Ureter (tissue), 1 donor: ENCODE measurements at regions not wholly inside any gene's neighbourhood (a gene's known extent, or its start where the extent isn't known, plus 50 kb on each side); places are given as distances from the start of the nearest gene placed in this dataset.
"Not testable (repeated sequence)": the region's sequence is repeated elsewhere in the genome, so short reads cannot be mapped to it uniquely, and the experiment has no call there.

Experiments used
- DNase-seq: peaks from one replicate; pipeline ENCODE4 v3.0.0-alpha.2; 2020; ENCODE audit warnings: low spot score
- donor health status: DM: yes; HTN: yes; CAD: no.

DNA sequence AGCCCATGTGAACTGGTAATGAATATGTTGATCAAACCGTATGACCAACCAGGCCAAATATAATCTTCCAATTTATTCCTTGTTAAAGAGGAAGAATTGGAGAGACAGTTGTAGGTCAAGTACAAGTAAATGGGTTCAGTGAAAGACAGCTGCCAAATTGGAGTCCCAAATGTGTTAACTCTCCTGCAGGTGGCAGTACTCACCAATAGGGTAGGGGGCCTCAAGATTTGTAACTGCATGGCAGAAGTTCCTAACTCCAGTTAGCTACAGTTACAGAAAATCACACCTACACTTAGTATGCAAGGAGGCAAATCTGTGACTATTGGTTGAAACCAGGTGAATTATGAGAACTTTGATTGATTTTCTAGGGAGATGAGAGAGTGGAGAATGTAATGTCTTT, 278.0 kb downstream of the ZBBX start:
- no peak for DNase-seq

DNA sequence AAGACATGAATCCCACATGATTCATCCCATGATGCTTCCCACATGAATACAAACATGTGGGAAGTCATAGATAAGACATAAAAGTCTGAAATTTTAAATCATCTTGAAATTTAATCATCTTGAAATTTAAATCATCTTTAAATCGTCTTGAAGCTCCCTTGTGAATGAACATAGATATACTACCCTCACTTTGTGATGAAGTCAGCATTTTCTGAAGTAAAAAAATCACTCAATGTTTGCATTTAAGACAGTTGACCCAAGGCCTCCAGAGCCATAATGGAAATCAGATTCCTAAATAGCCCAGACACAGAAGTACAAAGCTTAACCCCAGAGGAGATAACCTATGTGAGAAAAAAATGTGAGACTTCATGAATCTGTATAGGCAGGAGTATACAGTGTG, 279.4 kb downstream of the ZBBX start:
- no peak for DNase-seq

DNA sequence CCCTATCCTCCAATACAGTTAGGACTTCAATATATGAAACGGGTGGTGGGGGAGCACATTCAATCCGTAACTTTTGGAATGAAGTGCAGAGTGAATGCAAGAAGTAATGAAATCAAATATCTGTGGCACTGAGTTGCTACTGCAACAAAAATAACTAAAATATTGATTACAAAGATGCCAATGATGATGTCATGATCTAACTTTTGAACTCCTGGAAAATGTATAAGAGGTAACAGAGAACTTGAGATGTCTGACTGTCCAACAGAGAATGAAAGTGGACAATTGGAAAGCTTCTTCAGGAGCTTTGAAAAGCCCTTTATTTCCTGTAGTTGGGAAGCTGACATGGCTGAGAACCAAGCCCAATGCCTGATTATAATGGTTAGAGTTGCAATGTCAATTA, 279.9 kb downstream of the ZBBX start:
- no peak for DNase-seq

DNA sequence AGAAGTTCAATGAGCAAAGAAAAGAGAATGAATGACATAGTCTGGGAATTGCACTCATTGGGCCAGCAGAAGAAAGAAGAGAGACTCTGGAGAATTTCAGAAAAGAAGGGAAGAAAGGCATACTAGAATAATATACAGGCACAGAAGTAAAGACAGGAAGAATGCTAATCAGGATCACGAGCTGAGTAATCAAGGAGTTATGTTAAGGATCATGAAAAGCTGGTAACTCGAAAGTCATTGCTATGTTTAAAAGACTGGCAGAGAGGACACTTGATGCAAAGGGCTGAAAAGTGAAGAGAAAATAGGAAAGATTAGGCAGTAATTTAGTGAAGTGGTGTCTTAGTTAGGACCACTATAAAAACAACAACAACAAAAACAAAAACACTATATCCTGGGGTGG, 284.1 kb downstream of the ZBBX start:
- no peak for DNase-seq

DNA sequence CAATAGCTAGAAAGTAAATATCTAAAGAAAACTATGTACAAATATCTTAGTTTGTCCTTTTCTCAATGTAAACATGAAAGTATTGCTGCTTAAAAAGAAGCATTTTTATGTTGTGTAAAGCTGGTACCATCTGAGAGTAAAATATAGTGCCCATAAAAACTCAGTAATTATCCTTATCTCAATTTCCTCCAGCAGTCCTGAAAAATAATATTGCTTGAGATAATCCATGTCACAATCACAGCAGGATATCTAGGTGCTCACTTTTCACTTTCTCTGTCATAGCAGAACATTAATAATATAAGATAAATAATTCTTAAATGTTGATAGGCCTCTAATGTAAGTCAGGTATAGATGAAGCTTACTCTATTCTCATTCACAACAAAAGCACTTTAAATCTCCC, 285.5 kb downstream of the ZBBX start:
- no peak for DNase-seq

DNA sequence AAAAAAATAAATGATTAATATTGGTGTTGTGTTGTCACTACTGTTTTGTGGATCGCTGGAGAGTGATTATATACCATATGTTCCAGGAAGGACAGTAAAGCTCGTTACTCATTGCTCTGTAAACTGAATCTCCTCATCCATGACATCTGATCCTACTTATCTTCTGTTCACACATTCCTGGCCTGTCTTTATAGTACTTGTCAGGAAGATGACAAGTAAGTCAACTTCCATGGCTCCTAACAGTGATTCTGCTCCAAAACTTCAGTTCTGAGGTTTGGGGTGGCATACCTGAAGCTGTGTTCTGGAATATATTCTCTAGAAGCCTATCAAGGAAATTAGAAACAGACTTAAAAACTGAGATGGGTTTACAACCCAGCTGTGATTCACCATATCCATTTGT, 288.9 kb downstream of the ZBBX start:
- no peak for DNase-seq

DNA sequence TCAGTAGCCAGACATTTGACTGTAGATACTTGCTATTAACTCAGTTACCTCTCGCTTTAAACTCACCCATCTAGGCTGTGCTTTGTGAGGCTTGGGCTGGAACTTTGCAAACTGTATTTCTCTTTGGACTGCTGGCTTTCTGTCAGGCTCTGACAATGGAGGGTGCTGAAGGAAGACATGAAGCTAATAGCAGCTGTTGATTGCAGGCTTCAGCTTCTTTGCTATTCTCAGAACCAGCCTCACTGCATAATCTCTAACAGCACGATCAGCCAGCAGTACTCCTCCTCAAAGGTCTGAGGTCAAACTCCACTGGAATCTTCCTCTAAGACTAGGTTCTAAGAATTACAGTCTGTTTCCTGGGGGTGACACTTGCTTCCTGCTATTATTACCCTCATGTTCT, 295.6 kb downstream of the ZBBX start:
- no peak for DNase-seq

DNA sequence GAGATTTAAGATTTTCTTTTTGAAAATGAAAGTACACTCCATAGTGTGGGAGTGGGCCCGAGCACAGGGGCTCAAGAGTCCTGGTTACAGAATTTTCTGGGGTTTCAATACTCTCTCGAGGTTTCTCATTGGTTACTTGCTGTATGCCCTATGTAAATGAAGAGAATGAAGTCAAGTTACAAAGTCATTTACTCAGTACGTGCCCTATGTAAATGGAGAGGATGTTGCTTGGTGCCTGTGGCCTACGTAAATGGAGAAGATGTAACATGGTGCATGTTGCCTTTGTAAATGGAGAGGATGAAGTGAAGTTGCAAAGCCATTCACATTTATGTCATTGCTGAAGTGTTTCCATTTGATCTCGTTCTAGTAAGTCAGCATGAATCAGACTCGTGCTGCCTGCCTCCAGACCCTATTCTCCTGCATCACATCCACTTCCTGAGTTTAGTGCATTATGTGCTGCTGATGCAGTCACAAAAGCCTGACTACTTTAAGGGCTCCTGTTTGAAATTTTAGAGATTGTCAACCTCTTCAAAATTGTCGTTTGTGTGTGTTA, 302.0 kb downstream of the ZBBX start:
- DNase-seq = no peak

DNA sequence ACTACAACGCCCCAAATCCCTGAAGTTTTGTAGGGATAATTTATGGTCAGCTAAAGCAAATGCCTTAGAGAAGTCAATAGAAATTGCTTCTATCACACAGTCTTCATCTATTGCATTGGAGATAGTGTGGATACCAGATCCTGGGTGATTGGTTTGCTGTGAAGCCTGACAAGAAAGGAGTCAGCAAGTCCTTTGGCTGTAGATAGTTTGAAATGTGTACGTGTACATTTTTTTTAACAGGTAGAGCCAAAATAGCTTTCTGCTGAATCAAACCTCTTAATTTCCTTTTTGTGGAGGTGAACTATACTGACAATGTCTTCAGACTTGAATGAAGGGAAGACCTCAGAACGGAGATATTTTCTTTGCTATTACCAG, 312.3 kb downstream of the ZBBX start:
- DNase-seq = no peak

DNA sequence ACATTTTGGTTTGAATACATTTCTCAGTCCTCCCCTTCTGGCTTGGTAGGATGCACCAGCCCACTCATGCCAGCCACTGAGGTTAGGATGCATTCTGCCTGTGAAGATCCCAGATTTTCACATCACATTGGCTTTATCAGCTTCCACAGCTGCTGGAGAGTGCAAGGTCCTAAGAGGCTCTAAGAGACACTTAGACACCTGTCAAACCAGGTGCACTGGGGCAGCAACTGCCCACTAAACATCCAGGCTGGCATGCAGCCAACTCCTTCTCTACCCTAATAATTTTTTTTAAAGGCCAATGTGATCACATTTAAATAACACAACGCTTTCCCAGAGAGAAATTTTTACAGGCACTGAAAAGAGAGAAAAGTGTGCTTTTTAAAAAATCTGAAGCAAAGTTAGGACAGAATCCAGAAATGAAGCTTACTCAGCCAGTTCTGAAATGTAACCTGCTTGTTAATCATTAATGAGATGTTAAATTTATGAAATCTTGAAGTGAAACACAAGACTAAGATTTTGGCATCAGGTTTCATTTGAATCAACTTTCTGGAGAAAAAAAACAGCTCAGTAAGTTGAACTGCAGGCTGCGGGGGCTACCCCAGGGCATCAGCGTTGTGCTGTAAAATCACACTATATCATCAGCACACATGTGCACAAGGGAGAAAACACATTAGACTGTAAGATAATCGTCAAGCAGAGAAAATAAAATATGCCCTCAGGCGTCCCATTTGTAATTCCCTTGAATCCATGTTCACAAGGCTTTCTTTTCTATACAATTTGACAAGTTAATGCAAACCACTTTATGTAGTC, 312.9 kb downstream of the ZBBX start:
- no peak for DNase-seq

DNA sequence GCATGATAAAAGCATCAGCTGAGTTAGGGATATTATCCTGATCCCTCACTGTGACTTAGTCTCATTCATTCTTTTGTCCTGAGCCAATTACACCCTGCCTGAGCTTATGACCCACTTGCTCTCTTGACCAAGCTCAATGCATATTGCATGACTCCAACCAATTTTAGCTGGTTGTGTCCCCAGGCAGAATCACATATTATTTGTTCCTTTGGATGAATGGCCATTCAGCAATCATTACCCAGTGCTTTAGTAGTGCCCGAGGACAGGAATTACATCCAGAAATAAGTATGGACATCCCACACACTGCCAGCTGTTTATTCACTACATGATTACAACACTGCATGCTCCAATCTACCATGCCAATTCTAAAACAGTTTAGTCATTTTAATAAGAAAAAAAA, 322.5 kb downstream of the ZBBX start:
- no peak for DNase-seq

DNA sequence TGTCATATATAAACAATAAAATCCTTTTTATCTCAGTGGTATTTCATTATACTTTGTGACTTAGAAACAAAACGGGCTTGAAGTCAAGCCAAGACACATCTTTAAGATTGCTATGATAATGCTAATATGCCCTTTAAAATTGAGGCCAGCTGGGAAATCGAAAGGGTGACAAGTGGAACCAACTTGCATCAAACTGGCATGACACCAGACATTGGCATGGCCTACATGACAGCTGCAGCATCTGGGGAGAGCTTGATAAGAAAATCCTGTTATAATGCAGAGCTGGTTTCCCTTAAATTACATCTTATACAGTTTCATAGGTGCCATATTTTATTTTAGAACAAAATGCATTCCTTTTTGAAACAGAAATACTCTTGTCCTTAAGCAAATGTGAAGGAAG, 325.2 kb downstream of the ZBBX start:
- no peak for DNase-seq

DNA sequence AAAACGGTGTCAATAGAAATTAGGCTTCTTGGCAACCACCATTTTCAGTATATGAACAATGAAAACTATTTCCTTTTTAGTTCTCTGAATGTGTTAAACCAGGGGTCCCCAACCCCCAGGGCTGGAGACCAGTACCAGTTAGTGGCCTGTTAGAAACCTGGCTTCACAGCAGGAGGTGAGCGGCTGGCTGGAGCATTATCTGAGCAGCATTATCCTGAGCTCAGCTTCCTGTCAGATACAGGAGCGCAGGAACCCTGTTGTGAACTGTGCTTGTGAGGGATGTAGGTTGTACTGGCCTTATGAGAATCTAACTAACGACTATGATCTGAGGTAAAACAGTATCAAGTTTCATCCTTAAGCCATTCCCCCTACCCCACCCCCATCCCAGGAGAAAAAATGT, 328.7 kb downstream of the ZBBX start:
- no peak for DNase-seq

DNA sequence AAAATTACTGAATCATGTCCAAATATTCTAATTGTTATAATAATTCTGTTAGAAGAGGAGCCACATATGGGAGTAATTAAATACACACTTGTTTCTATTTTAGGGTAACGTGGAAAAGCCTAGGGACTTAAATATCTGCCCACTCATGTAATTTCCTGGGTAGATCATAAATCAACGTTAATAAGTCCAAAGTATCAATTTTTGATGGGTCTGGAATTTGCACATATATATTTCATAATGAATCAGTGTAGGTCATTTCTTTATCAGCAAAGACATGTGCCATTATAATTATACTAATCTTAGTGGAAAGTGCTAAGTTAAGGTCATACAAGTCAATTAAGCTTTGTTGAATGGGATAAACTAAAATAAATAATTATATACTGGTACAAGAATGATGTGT, 346.2 kb downstream of the ZBBX start:
- no peak for DNase-seq

DNA sequence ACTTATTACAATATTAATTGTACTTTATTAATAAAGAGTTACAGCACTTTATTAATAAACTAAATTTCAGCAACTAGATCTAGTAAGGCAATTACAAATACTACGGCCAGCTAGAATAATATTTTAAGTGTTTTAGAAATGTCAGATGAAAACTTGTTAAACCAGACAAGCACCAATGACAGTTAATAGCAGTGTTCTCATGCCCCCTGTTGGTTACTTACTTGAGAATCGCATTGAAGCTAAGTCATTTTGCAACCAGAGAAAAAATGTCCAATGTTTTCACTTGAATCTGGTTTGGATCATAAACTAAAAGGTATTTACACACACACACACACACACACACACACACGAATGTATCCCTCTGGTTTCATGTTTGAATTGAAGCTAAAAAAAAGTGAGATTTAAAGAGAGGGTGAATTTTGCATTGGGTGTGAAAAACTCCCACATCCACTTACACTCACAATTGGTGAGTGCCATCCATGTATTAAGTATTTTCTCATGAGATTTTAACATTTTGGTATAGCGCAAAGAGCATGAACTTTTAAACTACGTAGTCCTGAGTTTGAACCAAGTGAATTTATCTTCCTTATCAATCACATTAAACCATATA, 347.7 kb downstream of the ZBBX start:
- no peak for DNase-seq

DNA sequence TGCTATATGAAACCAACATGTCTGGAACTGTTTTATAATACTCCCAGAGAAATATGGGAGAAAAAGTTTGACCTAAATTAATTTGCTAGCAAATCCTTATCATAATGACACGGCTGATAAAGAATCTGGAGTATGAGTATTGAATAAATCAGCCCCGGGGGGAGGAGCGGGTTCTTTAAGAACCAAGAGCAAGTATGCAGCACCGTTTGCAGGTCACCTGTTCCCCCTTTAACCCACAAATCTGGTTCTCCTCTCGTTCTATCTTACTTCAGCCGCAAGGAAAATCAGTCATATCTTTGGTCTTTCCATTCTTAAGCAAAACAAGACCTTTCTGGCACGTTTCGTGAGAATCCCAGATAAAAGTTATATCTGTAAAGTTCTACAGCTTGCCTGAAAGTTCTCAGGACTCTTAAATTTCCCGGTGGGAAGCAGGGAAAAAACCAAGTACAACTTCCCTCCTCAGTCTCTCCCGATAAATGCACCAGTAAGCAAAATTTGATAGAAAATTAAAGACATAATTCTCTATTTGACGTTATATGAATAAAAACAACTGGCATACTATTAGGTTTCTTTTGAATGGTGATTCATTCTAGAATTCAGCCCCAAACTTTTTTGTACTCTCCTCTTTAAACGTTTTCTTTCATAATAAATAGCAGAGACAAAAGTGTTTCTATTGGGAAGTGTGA, 348.6 kb downstream of the ZBBX start:
- DNase-seq = no peak

DNA sequence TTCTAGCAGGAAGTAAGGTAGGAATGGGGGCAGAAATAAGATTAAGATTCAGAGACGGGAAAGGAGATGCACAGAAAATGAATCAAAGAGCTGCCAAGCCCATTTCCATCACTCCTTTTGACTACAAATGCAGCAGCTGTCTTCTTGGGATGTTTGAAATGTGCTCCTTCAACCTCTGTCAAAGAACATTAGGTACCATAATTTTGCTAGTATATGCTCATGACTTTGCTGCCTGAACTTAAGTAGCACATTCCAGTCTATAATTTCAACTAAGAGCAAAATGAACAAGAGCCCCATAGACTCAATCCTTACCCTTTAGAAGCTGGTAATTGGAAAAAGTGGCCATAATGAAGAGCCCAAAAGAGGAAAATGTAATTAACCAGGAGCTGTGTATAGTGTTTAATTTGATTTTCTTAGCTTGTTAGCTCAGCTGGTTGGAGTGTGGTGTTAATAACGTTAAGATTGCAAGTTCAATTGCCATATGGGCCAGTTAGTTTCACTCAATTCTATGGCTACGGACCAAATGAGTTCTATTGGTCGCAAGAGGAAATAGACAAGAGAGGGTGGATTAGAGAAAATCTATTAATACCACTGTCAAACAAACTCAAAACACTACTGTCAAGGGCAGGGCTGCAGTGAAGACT, 349.9 kb downstream of the ZBBX start:
- DNase-seq = no peak

DNA sequence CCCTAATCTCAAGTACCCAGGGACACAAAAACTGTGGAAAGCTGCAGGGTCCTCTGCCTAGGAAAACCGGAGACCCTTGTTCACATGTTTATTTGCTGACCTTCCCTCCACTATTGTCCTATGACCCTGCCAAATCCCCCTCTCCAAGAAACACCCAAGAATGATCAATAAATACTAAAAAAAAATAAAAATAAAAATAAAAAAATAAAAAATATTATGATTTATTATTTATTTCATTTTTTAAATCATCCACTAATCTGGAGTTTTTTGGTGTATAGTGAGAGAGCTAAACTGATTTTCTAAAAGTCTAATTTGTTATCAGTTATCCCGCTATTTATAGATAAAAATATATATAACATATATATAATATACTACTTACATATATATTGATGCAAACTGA, 360.6 kb downstream of the ZBBX start:
- DNase-seq = not testable (repeated sequence)

DNA sequence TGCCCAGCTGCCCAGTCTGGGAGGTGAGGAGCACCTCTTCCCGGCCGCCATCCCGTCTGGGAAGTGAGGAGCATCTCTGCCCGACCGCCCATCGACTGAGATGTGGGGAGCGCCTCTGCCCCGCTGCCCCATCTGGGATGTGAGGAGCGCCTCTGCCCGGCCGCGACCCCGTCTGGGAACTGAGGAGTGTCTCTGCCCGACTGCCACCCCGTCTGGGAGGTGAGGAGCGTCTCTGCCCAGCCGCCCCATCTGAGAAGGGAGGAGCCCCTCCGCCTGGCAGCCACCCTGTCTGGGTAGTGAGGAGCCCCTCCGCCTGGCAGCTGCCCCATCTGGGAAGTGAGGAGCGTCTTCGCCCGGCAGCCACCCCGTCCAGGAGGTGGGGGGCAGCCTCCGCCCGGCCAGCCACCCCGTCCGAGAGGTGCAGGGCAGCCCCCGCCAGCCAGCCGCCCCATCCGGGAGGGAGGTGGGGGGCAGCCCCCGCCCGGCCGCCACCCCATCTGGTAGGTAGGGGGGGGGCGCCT, 361.4 kb downstream of the ZBBX start:
- not testable (repeated sequence) for DNase-seq

DNA sequence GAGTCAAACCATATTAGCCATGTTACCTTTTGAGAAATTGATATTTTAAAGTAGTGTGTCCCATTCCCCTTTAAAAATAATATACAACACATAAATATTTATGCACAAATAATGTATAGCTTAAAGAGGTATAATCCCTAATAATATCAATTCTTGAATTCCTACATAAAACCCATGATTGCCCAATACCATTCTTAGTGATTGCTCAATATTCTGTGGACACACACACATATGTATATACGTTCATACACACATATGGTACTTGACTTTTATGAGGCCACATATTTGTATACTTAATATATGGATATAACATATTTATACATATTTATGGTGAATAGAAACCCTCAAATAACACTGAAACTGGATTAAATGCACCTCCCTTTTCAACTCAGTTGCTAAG, 367.4 kb downstream of the ZBBX start:
- no peak for DNase-seq

DNA sequence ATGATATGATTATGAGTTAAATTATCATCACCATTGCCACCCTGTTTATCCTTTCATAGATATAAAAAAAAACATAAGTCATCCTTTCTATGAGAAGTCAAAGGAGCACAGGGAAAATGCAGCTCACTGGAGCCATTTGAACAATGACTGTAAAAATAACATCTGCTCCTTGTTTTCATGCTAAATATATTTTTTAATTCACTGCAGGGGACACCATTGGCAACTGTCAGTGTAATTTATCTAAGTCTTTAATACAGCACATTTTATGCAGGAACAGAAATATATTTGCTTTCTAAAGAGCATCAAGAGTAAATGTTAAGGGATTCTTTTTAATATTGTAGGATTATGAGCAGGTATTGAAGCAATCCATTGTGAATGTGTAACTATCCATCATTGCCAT, 371.3 kb downstream of the ZBBX start:
- DNase-seq = no peak

DNA sequence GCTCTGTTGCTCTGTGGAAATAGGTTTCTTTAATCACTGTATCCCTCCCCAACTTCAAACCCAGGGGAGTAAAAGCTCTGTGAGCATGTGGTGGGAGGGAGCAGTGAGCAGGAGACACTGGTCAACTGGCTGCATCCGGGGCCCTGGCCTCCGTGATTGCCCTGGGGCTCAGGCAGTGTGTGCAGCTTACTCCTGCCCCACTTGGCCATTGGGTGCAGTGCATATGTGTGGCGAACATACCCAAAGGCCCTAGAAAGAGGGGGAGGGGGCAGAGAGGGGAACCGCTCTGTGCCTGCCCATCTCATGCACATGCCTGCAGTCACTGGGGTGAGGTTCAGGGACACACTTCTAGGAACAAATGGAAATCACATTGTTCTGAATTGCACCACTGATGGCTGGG, 378.7 kb downstream of the ZBBX start:
- DNase-seq = no peak
